ENCODE measurements at regions not wholly inside any gene's neighbourhood (a gene's known extent, or its start where the extent isn't known, plus 50 kb on each side); places are given as distances from the start of the nearest gene placed in this dataset.

DNA sequence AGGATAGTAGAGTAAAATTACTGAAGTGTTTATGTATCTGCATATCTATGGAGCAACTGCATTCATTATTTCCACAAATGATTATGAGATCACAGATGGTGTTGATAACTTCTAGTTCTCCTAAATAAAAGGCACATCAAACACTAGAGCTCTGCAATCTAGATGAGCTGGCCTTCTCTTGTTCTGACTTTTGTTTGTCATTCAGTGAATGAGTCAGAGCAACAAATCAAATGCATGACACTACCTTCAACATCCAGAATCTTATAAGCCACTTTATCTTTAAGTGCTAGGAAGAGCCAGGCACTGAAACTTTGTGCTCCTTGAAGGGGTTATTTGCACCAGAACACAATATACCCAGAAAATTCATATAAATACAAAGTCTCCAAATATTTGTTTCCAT lies 456.0 kb downstream of the PCDH17 start:
- TF ChIP-seq, protein P1, sequence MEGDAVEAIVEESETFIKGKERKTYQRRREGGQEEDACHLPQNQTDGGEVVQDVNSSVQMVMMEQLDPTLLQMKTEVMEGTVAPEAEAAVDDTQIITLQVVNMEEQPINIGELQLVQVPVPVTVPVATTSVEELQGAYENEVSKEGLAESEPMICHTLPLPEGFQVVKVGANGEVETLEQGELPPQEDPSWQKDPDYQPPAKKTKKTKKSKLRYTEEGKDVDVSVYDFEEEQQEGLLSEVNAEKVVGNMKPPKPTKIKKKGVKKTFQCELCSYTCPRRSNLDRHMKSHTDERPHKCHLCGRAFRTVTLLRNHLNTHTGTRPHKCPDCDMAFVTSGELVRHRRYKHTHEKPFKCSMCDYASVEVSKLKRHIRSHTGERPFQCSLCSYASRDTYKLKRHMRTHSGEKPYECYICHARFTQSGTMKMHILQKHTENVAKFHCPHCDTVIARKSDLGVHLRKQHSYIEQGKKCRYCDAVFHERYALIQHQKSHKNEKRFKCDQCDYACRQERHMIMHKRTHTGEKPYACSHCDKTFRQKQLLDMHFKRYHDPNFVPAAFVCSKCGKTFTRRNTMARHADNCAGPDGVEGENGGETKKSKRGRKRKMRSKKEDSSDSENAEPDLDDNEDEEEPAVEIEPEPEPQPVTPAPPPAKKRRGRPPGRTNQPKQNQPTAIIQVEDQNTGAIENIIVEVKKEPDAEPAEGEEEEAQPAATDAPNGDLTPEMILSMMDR (conservative IDR thresholded peaks at IDR 0.05; ENCODE audit: low read depth, low read length) = no peak
- TF ChIP-seq EZH2 (IDR thresholded peaks at IDR 0.05; ENCODE audit: borderline replicate concordance, low read depth, low read length, poor library complexity, severe bottlenecking) = no peak

Data from A673 (cell line).